Inflammatory macrophage treated with lipopolysaccharide for 4 hours (primary cell): ENCODE measurements at regions not wholly inside any gene's neighbourhood (a gene's known extent, or its start where the extent isn't known, plus 50 kb on each side); places are given as distances from the start of the nearest gene placed in this dataset.

Source experiments
- DNase-seq: peaks from one replicate; pipeline ENCODE4 v3.0.0-alpha.2; 2020

DNA sequence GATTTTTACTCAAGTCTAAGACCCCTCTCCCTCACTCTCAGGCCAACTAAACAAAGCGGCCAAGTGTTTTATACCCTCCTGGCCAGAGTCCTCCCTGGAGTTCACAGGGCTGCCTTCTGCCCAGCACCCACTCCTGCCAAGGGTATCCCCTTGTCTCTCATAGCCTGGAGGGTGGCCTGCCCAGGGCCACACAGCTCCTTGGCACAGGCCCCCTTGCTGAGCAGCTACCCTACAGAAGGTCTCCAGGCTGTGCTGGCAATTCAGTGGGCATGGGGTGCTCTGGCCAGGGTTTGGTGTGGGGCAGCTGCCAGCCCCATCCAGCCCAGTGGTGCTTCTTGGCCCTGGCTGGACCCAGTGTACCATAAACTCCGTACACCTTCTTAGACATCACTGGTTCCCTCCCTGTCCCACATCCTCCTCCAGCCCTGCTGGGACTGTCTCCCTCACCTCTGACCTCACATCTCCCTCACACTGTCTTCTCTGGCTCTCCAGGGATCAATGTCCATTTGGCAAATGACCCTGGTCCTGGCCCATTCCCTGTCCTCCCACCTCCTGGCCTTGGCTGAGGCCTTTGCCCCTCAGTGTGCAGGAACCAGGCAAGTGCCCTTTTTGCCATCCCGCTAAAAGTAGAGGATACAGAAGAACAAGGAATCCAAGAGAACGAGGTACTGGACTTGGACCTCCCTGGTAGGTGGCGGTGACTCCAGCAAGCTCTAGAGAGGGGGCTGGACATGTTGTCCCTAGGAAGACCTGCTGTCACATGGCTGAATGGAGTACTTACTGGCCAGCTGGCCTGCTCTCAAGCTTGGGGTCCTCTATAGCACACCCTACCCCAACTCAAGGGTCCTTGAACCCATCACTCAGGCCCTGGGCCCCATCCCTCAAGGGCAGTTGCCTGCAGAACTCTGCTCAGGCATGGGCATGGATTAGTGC lies 50.0 kb upstream of the TRPM1 start:
- DNase-seq: no peak

DNA sequence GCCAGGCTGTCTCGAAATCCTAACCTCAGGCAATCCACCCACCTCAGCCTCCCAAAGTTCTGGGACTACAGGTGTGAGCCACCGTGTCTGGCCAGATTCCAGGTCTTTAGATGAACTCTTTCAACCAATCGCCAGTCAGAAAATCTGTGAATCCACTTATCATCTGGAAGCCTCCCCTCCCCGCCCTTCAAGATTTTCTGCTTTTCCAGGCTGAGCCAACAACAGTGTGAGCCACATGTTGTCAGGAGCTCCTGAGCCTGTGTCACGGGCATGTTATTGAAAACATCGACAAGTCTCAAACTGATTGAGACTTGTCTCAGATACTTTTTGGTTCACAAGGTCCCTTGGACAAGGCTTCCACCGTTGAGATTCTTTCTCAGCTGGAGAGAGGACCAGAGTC lies 52.0 kb upstream of the TRPM1 start:
- no peak for DNase-seq

DNA sequence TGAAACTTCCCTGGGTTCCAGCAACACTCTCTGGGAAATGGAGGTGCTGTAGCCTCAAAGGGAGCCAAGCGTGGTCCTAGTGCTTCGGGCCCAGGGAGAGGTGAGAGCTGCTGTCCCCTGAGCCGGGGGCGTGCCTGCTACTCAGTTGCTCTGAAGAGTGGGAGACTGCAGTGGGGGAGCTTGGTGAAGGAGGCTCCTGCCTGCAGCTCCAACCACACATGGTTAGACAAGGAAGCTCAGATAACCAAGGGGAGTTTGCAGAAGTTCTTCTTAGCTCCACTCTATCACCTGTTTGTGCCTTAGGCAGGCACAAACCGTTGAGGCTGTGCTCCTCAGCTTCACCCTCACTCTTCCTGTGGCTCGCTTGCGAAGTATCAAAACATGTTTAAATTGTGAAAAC lies 53.6 kb upstream of the TRPM1 start:
- DNase-seq: no peak

DNA sequence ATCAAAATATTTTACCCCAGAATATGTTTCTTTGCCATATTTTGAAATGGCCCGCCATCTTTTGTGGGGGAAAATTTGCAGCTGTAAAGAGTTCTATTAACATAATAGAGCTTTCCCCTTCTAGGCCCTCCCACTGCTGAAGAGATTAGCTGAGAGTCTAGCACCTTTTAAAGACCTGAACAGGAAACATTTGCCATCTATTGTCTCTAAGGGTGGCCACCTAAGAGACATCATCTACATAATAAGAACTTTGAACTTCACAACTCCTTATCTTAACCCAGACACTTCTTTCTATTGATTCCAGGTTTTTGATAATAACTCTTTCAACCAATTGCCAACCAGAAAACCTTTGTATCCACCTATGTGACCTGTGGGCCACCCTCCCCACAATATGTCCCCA lies 54.7 kb upstream of the TRPM1 start:
- DNase-seq: no peak

DNA sequence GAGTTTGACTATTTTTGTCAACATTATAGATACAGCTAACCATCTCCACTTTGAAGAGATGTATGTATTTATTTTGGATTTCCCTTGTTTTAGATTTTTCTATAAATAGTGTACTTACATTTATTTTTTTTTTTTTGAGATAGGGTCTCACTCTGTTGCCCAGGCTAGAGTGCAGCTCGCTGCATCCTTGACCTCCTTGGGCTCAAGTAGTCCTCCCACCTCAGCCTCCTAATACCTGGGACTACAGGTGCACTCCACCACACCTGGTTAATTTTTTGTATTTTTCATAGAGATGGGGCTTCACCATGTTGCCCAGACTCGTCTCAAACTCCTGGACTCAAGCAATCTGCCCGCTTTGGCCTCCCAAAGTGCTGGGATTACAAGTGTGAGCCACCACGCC lies 55.3 kb upstream of the TRPM1 start:
- no peak for DNase-seq

DNA sequence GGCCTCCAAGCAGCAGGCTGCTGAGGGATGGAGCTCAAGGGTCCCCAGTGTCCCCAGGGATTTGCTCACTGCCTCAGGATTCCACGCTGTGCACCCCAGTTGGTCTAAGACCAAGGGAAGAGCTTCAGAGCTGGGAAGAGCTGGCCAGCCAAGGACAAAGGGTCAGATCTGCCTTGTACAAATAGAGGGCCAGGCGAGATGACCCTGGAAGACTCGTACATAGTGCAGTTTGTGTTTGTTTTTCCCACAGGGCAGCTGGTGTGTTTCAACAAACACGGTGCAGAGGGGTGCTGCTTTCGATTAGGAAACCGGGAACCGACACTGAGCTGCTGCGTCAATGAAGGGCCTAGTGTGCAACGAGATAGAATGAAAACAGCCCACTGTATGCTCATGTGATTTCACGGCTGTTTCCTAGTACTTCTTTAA lies 56.1 kb upstream of the TRPM1 start:
- no peak for DNase-seq

DNA sequence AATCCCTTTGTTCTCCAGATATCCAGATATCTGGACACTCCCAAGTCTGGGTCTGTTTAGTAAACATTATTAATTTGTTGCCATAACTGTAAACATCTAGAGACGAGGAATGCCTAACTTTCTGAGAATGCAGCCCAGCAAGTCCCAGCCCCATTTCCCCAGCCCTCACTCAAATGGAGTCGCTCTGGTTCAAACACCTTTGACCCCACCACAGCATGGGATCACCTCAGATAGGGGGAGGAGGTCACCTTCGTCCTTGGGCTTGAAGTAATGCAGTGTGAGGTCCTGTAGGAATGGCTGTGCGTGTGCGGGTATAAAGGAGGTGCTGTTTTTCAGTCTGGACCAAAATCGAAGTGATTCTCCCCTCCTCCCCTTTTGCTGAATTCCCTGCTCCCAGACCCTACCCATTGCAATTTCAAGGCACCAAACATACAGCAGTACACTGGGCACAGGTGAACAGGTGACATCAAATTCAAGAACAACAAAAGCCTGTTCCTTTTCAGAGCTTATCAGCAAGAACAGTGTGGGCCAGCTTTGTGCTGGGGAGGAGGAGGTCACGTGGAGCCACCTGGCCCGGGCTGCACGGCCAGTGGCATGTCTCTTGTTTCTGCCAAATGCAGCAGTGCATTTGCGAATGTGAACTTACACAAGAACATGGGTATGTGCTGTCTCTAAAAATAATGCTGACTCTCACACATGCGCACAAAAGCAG lies 57.5 kb upstream of the TRPM1 start:
- no peak for DNase-seq

DNA sequence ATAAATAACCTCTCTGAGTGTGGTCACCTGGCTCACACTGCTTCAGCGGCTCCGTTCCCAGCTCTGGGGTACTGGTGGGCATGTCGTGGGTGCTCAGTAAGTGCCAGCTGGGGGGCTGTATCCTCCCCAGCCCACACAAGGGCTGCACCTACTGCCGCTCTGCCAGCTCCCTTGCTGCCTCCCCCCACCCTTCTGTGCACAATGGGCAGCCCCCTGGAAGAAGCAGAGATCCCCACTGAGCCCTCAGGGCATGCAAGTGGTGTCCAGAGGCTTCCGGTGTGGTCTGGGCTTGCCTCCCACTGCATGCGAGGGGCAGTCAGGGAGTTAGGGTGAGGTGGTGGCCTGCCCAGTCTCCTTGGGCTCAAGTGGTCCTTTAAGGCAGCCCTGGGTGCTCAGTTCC lies 58.3 kb upstream of the TRPM1 start:
- no peak for DNase-seq

DNA sequence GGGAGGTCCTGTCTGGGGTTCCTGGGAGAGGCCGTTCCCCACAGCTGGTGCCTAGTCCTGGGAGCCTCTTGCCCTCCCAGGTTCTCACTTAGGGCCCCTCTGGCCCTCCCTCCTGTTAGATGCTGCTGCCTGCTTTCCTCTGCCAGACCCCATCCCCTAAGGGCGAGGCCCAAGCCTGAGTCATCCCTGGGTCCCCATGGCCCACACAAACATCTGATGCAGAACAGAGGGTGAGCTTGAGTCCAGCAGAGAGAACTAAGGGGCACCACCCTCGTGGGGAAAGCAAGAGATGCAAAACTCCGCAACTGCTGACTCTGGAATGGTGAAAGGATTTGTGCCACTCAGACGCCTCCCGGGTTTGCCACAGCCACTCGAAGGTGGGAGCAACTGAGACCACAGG lies 58.8 kb upstream of the TRPM1 start:
- DNase-seq: no peak

DNA sequence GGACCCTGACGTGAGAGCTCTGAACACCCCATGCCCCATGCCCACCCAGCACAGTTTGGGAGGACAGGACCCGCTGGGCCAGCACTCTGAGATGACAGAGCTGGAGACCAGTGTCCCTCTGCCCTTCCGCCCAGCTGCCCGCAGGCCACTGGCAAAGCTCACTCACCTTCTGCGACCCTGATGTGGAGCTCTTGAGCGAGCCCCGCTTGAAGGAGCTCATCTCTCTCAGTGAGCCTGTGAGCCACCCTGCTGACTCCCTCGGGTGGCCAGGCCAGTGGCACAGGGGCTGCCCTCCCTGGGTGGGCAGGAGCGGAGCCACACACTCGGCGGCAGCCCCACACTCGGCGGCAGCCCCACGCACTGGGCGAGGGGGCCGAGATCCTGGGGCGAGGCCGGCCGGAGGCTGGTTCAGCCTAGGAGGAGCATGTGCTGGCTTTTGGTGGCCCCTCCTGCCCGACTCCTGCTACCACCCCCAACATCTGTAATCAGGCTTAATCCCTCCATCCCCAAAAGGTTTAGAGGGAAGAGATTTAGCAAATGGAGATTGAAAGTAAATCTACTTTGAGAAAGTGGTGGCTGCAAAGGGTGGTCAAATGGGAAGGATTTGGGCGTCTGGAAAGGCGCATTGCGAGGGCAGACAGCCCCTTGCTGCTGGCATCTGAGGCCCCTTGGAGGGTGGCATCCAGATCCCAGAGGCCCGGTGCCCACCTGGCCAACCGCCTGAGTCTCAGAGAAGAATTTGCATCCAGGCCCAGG lies 59.4 kb upstream of the TRPM1 start:
- no peak for DNase-seq

DNA sequence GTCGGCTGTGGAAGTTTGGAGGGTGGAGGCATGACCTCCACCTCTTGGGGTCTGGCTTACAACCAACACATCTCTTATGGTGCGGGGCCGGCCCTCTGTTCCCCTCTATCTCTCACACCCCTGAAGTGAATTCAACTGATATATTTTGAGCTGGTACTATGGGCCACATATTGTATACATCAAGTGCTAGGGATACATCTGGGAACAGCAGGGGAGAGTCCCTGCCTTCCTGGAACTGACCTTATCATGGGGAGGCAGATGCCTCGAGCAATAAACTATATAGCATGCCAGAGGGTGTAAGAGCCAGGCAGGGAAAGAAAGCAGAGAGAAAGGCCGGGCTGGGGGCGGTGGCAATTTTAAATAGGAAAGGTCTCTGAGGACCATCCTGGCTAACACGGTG lies 60.4 kb upstream of the TRPM1 start:
- no peak for DNase-seq

DNA sequence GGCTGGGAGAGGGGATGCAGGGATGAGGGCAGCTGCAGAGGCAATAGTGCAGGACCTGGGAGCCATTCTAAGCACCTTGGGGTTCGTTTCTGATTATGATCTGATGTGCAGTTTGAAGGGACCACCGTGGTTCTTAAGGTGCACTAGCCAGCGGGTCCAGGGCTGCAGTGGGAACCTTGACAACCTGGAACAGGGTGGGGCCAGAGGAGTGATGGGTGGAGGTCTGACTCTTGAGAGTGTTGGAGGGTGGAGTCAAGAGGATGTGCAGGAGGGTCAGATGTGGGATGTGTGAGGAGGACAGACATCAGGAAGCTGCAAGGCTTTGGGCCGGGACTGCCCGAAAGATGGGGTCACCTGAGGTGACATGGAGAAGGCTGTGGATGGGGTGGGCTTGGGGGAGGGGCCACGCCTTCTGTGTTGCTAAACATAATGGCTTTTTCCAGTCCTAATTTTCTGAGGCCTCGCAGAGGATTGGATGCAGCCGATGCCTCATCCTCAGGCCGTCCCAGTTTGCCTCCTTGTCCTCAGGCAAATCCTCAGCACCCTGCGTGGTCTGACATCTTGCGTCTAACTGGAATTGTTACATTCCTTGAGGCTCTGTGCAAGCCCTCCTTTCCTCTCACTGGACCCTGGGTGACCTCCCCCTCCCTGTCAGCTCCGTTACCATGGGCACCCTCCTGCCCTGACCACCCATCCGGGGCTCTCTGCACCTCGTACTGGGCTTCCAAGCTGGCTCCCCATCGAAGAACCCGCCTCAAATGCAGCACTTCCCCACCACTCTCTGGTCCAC lies 61.4 kb upstream of the TRPM1 start:
- no peak for DNase-seq

DNA sequence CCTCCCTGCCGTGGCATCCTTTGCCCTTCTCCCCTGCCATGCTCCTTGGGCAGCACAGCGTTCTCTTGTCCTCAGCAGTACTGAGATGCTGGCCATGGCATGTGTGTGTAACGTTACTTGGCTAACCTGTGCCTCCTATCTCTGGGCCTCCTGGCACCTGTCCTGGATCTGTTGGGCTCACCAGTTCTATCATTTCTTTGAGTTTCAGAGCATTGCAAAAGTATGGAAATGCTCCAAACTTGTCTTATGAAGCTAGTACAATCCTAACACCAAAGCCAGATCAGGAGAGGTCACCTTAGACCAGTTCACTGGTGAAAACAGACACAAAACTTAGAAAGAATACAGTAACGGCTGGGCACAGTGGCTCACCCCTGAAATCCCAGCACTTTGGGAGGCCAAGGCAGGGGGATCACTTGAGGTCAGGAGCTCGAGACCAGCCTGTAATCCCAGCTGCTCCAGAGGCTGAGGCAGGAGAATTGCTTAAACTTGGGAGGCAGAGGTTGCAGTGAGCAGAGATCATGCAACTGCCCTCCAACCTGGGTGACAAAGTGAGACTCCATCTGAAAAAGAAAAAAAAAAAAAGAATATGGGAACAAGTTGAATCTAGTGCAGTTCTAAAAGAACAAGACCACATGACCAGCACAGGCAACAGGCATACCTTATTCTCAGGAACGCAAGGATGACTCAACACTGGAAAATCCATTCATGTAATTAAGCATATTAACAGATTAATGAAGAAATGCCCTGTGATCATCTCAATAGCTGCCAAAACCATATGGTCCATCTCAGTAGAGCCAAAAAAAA lies 62.4 kb upstream of the TRPM1 start:
- DNase-seq: no peak

DNA sequence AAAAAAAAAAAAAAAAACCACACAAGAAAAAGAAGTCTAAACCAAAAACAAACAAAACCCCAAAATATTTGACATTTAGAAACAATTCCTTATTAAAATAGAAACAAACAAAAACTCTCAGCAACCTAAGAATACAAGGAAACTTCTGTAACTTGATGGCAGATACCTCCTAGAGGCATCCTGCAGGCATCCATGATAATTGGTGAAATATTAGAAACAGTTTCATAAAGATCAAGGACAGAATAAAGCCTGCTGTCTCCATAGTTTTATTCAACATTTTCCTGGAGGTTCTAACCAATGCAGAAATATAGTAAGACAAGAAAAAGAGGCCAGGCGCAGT lies 63.0 kb upstream of the TRPM1 start:
- no peak for DNase-seq

DNA sequence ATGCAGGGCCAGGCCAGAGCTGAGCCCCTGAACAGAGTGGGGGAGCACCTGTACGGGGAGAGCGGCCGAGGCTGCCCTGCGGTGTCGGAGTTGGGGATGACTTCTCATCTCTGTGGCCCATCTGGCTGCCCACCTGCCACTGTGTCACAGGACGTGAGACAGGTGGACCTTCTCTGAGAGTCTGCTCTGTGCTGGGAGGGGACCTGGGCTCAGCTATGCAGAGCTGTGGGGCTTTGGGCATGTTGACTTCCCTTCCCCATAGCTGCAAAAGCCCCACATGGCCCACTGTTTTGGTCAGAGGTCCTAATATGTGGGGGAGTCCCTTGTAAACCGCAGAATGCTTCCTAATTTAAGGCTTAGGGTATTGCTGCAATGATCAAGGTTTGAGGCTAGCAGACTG lies 68.0 kb upstream of the TRPM1 start:
- no peak for DNase-seq

DNA sequence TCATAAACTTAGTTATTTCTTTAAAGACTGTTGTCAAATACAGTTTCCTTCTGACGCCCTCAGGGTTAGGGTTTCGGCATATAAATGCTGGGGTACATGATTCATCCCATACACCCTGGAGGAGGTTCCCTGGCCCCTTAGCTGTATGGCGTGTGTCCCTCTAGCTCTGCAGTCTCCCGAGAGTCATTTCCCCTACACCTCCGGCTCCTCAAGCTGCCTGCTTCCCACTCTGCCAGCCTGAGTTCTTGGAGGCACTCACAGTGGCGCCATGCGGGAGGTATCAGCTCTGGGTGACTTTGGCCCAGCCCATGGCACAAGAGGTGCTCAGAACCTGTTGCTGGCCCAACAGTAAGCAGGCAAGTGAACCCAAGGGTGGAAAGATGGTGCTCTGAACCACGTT lies 70.2 kb upstream of the TRPM1 start:
- DNase-seq: no peak

DNA sequence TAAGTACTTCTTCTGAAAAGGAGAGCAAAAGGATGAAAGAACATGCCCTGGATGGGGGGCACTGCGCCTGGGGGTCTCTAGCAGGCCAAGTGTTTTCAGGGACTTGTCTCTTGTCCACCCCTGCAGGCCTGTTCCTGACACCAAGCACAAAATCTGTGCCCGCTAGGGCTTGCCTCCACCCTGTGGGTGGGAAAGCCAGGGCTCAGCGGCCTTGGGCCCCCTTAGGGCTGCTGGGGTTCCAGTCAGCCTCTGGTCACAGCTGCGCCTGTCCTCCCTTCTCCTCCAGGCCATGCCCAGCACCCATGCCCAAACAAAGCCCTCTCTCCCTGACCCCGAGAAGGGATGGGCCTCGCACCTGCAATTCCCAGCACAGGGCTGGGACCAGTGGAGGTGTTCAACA lies 71.1 kb upstream of the TRPM1 start:
- no peak for DNase-seq

DNA sequence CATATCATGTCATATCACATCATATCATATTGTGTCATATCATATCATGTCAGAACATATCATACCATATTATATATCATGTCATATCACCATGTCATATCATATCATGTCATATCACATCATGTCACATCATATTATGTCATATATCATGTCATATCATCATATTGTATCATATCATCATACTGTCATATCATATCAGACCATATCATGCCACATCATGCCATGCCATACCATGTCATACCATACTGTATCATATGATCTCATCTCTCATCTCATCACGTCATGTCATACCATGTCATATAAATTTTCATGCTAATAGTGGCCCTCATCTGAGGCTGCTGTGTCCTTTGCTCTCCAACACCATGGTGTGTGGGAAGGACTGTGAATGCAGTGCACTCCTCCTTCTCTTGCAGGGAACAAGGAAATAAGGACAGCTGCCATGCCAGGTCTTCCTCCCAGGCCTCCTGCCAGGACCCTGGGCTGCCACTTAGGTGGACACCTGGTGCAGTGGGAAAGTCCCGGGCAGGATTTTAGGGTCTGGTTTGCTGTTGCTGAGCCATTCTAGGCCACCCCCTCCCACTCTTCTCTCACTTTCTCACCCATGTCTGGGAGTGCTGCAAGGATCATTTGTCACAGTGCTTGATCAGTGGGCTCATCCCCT lies 72.4 kb upstream of the TRPM1 start:
- DNase-seq: no peak

DNA sequence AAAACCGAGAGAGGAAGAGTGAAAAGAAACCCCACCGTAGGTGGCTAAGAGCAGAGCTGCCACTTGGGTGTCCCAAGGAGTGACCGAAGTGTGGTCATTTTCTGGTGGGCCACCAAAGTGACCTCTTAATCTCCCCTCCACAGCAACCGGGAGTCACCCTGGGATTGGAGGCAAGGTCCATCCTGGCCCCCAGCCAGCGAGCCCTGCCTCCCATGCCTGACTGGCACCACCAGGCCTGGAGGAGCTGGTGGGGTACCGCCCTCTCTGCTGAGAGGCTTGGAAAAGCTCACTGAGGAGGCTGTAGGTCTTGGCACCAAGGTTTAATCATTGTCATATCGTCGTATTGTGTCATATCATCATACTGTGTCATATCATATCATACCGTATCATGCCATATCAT lies 74.0 kb upstream of the TRPM1 start:
- no peak for DNase-seq

DNA sequence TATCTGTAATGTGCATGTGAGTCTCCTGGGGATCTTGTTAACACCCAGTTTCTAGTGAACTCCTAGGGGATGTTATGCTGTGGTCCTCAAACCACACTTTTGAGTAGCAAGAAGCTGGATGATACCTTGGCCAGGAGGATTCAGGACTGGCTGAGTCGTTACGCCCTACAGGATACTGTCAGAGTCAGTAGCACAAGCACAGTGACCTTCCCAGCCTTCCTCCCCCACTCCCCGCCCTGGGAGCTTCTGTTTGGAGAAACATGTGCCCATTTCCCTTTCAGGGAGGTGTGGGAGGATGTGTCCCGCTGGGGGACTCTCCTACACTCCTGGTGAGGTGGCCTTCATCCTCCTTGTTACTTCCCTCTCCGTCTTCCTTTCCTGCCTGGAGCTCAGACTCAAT lies 76.4 kb upstream of the TRPM1 start:
- peak; percentile 45 for DNase-seq

DNA sequence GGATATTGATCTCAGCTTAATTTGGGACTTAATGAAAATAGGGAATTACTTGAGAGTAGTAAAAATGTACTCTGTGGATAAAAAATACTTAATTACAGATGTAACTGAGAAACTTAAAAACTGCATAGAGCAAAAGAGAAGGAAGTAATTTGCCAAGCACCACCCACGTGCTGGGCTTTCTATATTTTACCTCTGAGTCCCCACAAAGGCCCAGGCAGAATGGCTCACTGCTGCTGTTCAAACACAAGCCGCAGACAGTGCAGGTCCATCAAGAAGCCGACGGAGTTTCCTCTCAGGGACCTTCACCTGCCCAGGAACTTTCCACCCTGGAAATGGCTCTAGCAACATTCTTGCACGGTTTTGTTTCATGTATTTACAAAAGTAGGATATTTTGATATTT lies 77.2 kb upstream of the TRPM1 start:
- peak; percentile 31 for DNase-seq

DNA sequence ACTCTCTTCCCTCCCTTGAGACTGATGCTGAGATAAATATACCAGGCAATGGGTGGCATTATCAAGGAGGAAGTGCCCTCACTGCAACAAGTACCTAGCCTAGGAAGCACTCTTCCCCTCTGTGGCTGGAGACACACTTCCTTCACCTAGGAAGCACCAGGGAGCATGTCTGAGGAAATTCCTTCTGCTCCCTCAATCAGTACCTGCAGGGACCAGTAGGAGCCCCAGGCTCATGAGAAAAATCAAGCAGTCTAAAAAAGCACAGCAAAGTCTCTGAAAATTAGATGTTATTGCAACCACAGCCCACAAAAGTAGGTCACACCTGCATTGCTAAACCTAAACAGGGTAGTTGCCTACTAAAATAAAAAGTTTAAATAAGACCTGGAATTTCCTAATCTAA lies 78.2 kb upstream of the TRPM1 start:
- no peak for DNase-seq
